GM12878 (cell line): ENCODE measurements at regions not wholly inside any gene's neighbourhood (a gene's known extent, or its start where the extent isn't known, plus 50 kb on each side); places are given as distances from the start of the nearest gene placed in this dataset.

ENCODE experiments used
- EP300 ChIP-seq, 2 experiments: fragments of 150-350 bp in 1 of 2; IDR thresholded peaks; 2 replicates each; pipeline ENCODE4 v1.6.1; 2011 to 2012; ENCODE audit warnings: low read depth in 2 of 2, low read length in 2 of 2, borderline replicate concordance in 1 of 2, improper control_type of control experiment in 1 of 2, inconsistent platforms in 1 of 2; ENCODE audit not compliant: control insufficient read depth in 1 of 2
- HDAC6 ChIP-seq: fragments of 200-600 bp; sonication (generic); IDR thresholded peaks from one replicate; pipeline ENCODE4 v1.8.0; 2017; ENCODE audit warnings: antibody characterized with exemption; ENCODE audit not compliant: unreplicated experiment
- POLR2A ChIP-seq: IDR thresholded peaks from 2 replicates; pipeline ENCODE4 v1.6.1; 2011; ENCODE audit warnings: low read depth, mild to moderate bottlenecking, low read length
- POLR2AphosphoS5 ChIP-seq: IDR thresholded peaks from 2 replicates; pipeline ENCODE4 v1.6.1; 2011; ENCODE audit warnings: mild to moderate bottlenecking, low read length, inconsistent platforms
- SMC3 ChIP-seq: IDR thresholded peaks from 2 replicates; pipeline ENCODE4 v1.6.1; 2011; ENCODE audit warnings: low read length, improper control_type of control experiment, borderline replicate concordance
- TCF12 ChIP-seq: IDR thresholded peaks from 2 replicates; pipeline ENCODE4 v1.6.1; 2011; ENCODE audit warnings: low read depth, mild to moderate bottlenecking, low read length
- TCF7 ChIP-seq: IDR thresholded peaks from 2 replicates; pipeline ENCODE4 v1.6.1; 2014; ENCODE audit warnings: antibody characterized with exemption, borderline replicate concordance
- TF ChIP-seq, protein P1 (sequence below), 3 experiments: IDR thresholded peaks in 2 of 3; conservative IDR thresholded peaks in 1 of 3; 2 replicates each; pipeline ENCODE4 v1.5.1; 2011; ENCODE audit warnings: low read depth in 3 of 3, low read length in 3 of 3, mild to moderate bottlenecking in 3 of 3, control low read depth in 2 of 3, moderate library complexity in 2 of 3, inconsistent platforms in 1 of 3, mixed read lengths in 1 of 3; ENCODE audit not compliant: control insufficient read depth in 2 of 3, insufficient read depth in 1 of 3; ENCODE audit errors: extremely low read depth in 1 of 3

DNA sequence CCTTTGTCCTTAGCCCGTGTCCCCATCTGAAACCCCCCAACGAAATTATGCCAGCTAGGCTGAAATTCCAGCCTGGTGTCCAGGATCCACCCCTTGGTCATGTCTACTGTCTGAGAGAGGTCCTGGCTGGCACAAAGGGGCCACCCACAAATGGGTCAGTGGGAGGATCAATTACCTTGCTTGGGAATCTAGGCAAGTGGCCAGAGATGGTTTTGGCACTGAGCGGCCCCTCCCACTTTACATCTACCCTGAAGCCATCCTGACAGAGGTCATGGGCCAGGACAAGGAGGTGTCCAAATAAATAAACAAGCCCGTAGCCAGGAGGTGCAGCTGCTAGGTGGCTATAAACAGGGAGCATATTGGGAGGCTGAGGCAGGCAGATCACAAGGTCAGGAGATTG is 311.5 kb downstream of the MN1 start:
- TF ChIP-seq TCF7 (no peak), EP300 (IDR thresholded peaks at IDR 0.05; ENCODE audit: borderline replicate concordance in 1 of 2, control insufficient read depth in 1 of 2, low read depth in 2 of 2, low read length in 2 of 2) (no peak), SMC3 (no peak), POLR2AphosphoS5 (no peak), HDAC6 (no peak), POLR2A (no peak), TCF12 (no peak)
- TF ChIP-seq, protein P1, sequence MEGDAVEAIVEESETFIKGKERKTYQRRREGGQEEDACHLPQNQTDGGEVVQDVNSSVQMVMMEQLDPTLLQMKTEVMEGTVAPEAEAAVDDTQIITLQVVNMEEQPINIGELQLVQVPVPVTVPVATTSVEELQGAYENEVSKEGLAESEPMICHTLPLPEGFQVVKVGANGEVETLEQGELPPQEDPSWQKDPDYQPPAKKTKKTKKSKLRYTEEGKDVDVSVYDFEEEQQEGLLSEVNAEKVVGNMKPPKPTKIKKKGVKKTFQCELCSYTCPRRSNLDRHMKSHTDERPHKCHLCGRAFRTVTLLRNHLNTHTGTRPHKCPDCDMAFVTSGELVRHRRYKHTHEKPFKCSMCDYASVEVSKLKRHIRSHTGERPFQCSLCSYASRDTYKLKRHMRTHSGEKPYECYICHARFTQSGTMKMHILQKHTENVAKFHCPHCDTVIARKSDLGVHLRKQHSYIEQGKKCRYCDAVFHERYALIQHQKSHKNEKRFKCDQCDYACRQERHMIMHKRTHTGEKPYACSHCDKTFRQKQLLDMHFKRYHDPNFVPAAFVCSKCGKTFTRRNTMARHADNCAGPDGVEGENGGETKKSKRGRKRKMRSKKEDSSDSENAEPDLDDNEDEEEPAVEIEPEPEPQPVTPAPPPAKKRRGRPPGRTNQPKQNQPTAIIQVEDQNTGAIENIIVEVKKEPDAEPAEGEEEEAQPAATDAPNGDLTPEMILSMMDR (IDR thresholded peaks at IDR 0.05 in 2 of 3, conservative IDR thresholded peaks at IDR 0.05 in 1 of 3; ENCODE audit: control insufficient read depth in 2 of 3, extremely low read depth in 1 of 3, insufficient read depth in 1 of 3, low read depth in 3 of 3, low read length in 3 of 3), result no peak
